DND-41 (cell line): ENCODE measurements at regions not wholly inside any gene's neighbourhood (a gene's known extent, or its start where the extent isn't known, plus 50 kb on each side); places are given as distances from the start of the nearest gene placed in this dataset.

ENCODE experiments used
- EZH2 ChIP-seq: IDR thresholded peaks from 3 replicates; pipeline ENCODE4 v1.6.1; 2012; ENCODE audit warnings: borderline replicate concordance, low read depth, mild to moderate bottlenecking, moderate library complexity, low read length, inconsistent platforms; ENCODE audit not compliant: severe bottlenecking
- TF ChIP-seq, protein P1 (sequence below): IDR thresholded peaks from 2 replicates; pipeline ENCODE4 v1.5.1; 2012; ENCODE audit warnings: borderline replicate concordance, low read length, moderate library complexity, mild to moderate bottlenecking; ENCODE audit not compliant: poor library complexity, severe bottlenecking; ENCODE audit errors: extremely low read depth

DNA sequence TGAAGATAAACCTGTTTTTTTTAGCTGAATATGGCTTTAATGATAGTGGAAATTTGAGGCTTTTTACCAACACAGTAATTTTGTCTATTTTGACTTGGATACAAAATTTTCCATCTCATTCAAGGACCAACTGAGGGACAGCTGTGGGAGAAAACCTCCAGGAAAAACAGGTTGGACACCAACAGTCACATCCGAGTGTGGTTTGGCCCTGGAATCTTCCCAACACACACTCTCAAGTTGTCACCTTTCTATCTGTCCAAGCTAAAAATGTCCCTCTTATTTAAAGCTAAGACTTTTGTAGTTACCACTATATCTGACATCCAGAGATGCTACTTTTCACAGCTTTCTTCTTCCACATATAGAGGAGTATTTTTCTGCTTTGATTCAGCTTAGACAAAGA, 404.9 kb downstream of the PCDH7 start:
- TF ChIP-seq EZH2 = no peak
- TF ChIP-seq, protein P1, sequence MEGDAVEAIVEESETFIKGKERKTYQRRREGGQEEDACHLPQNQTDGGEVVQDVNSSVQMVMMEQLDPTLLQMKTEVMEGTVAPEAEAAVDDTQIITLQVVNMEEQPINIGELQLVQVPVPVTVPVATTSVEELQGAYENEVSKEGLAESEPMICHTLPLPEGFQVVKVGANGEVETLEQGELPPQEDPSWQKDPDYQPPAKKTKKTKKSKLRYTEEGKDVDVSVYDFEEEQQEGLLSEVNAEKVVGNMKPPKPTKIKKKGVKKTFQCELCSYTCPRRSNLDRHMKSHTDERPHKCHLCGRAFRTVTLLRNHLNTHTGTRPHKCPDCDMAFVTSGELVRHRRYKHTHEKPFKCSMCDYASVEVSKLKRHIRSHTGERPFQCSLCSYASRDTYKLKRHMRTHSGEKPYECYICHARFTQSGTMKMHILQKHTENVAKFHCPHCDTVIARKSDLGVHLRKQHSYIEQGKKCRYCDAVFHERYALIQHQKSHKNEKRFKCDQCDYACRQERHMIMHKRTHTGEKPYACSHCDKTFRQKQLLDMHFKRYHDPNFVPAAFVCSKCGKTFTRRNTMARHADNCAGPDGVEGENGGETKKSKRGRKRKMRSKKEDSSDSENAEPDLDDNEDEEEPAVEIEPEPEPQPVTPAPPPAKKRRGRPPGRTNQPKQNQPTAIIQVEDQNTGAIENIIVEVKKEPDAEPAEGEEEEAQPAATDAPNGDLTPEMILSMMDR = no peak
